T-helper 17 cell (primary cell): ENCODE measurements at regions not wholly inside any gene's neighbourhood (a gene's known extent, or its start where the extent isn't known, plus 50 kb on each side); places are given as distances from the start of the nearest gene placed in this dataset.

Experiments
- ATAC-seq: fragments of 150-1000 bp; cut with Tn5 transposase; 2 replicates; pipeline ENCODE4 v1.10.0; 2021; ENCODE audit warnings: mild to moderate bottlenecking, moderate library complexity
- DNase-seq, 3 donors: peaks; one replicate each; pipeline versions ENCODE4 v3.0.0 to v3.0.0-alpha.2; 2020 to 2021
- H3K9me3 ChIP-seq: one replicate; pipeline ENCODE4 v1.7.0; 2013; ENCODE audit warnings: low read length, mild to moderate bottlenecking; ENCODE audit not compliant: control insufficient read depth, poor library complexity, severe bottlenecking
- H3K27ac Mint-ChIP-seq: one replicate; pipeline ENCODE4 v1.8.0; 2022; ENCODE audit warnings: mild to moderate bottlenecking, moderate library complexity, mixed read lengths
- H3K27me3 Mint-ChIP-seq: one replicate; pipeline ENCODE4 v1.8.0; 2022; ENCODE audit warnings: mixed read lengths
- H3K36me3 Mint-ChIP-seq: one replicate; pipeline ENCODE4 v1.8.0; 2022; ENCODE audit warnings: low read depth, mixed read lengths
- H3K4me1 Mint-ChIP-seq: one replicate; pipeline ENCODE4 v1.8.0; 2022; ENCODE audit warnings: mild to moderate bottlenecking, mixed read lengths
- H3K4me3 Mint-ChIP-seq: one replicate; pipeline ENCODE4 v1.8.0; 2022; ENCODE audit warnings: mild to moderate bottlenecking, moderate library complexity, mixed read lengths

DNA sequence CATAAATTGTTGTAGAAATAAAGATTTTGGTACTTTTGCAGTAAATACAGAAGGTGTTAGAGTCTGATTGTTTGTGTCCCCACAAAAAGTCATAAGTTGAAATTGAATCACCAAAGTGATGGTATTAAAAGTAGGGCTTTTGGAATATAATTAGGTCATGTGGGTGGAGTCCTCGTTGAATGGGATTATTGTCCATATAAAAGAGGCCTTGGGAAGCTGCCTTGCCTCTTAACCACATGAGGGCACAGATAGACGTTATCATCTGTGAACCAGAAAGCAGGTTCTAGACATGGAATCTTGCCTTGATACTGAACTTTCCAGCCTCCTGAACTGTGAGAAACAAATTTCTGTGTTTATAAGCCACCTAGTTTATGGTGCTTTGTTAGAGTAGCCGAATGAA is 186.8 kb downstream of the PRR20E start:
- Mint-ChIP-seq H3K27ac (no peak overlapping the region), H3K4me3 (no peak overlapping the region), H3K36me3 (no peaks in the 10 kb centered on the region), H3K4me1 (no peaks in the 10 kb centered on the region), H3K27me3 (no peaks in the 10 kb centered on the region)
- ATAC-seq (no peak), DNase-seq (no peak)
- no peaks in the 10 kb centered on the region for H3K9me3 ChIP-seq

DNA sequence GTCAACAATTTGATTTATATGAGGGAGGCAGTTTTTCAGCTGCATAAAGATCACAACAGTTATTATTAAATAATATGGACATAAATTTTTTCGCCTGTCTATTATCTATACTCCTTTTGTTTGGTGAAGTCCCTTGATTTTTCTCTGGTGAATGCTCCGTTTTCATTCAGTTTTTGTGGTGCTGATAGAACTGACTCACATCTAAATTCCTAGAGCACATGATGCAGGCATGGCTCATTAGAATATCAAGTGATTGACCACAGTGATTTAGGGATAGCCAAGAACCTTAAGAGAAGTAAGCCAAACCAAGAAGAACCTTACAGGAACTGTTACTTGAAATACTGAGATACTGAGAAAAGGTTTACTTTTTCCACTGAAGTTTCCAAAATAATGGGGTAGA is 208.9 kb downstream of the PRR20E start:
- H3K9me3 ChIP-seq = no peaks in the 10 kb centered on the region
- H3K27me3 Mint-ChIP-seq = no peaks in the 10 kb centered on the region
- H3K27ac Mint-ChIP-seq = no peak overlapping the region
- DNase-seq = no peak
- H3K36me3 Mint-ChIP-seq = no peaks in the 10 kb centered on the region
- no peaks in the 10 kb centered on the region for H3K4me1 Mint-ChIP-seq
- no peak for ATAC-seq
- H3K4me3 Mint-ChIP-seq = no peak overlapping the region

DNA sequence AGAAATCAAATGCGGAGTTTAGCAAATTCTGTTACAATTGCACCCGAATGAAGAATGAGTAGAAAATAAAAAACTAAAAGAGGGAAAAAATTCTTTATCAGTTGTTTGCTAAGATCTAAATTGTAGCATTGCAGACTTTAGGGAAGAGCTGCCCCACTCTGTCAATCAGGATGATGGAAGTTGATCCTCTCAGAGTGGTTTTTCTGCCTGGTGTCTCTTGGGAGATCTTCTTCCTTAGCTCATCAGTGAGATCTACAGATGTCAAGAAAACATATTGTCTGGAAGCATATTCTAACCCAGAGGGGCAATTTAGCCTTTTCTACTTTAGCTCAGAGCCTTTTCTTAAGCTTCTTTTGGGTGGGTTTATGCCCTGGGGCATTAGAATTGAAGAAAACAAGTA is 223.2 kb upstream of the PCDH17 start:
- Mint-ChIP-seq H3K27me3 (no peaks in the 10 kb centered on the region), H3K4me1 (no peaks in the 10 kb centered on the region), H3K36me3 (no peaks in the 10 kb centered on the region), H3K27ac (no peak overlapping the region), H3K4me3 (no peak overlapping the region)
- DNase-seq (no peak), ATAC-seq (no peak)
- H3K9me3 ChIP-seq = no peaks in the 10 kb centered on the region

DNA sequence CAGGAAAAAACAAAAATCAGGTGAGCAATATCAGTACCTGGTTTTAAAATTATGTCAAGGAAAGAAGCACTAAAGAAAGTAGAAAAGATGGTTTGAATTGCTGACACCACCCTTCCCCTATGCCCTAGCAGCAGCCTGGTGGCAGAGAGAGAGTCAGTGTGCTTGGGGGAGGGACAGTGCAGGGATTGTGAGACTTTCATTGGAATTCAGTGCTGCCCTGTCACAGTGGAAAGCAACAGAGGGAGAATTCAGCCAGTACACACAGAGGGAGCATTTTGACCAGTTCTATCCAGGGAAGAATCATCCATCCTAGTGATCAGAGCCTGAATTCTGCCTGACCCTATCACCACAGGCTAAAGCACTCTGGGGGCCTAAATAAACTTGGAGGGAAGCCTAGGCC is 222.4 kb upstream of the PCDH17 start:
- DNase-seq = no peak
- no peaks in the 10 kb centered on the region for H3K9me3 ChIP-seq
- Mint-ChIP-seq H3K27me3 (no peaks in the 10 kb centered on the region), H3K4me3 (no peak overlapping the region), H3K27ac (no peak overlapping the region), H3K36me3 (no peaks in the 10 kb centered on the region), H3K4me1 (no peaks in the 10 kb centered on the region)
- no peak for ATAC-seq

GRCh38 chr13:57409656-57410055 is 221.9 kb upstream of the PCDH17 start:
- Mint-ChIP-seq H3K4me3 (no peak overlapping the region), H3K4me1 (no peaks in the 10 kb centered on the region), H3K27ac (no peak overlapping the region), H3K36me3 (no peaks in the 10 kb centered on the region), H3K27me3 (no peaks in the 10 kb centered on the region)
- DNase-seq = no peak
- no peaks in the 10 kb centered on the region for H3K9me3 ChIP-seq
- ATAC-seq = no peak

GRCh38 chr13:57418067-57418677 is 213.4 kb upstream of the PCDH17 start:
- H3K27me3 Mint-ChIP-seq = no peaks in the 10 kb centered on the region
- H3K4me1 Mint-ChIP-seq = no peaks in the 10 kb centered on the region
- no peak for DNase-seq
- no peak overlapping the region for H3K4me3 Mint-ChIP-seq
- H3K36me3 Mint-ChIP-seq = no peaks in the 10 kb centered on the region
- no peak for ATAC-seq
- no peaks in the 10 kb centered on the region for H3K9me3 ChIP-seq
- no peak overlapping the region for H3K27ac Mint-ChIP-seq

- Mint-ChIP-seq H3K27ac (no peak overlapping the region), H3K36me3 (no peaks in the 10 kb centered on the region), H3K27me3 (no peaks in the 10 kb centered on the region), H3K4me3 (no peak overlapping the region), H3K4me1 (no peaks in the 10 kb centered on the region)
- no peak for ATAC-seq
- no peak for DNase-seq
- H3K9me3 ChIP-seq = no peaks in the 10 kb centered on the region
Observed at GRCh38 chr13:57424379-57424778, 207.2 kb upstream of the PCDH17 start.

DNA sequence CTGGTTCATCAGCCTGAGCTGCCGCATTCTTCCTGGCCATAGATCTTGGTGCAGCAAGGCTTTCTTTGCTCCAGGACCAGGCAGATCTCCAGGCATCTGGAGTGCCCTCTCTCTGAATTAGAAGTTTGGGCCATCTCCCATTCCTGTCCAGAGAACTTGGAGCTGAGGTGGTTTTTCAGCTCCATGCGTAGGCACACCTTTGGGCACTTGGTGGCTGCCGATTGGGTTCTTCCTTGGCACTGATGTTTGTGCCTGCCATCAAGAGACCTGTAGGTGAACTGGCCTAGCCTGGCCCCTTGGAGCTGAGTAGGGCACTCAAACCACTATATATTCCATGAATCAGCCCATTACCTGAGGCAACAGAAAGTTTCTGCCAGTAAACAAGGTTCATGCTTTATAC is 206.0 kb upstream of the PCDH17 start:
- no peak for ATAC-seq
- no peak overlapping the region for H3K27ac Mint-ChIP-seq
- no peaks in the 10 kb centered on the region for H3K36me3 Mint-ChIP-seq

GRCh38 chr13:57437587-57437986 is 194.0 kb upstream of the PCDH17 start:
- H3K4me3 Mint-ChIP-seq = no peak overlapping the region
- no peaks in the 10 kb centered on the region for H3K27me3 Mint-ChIP-seq
- ATAC-seq (no peak), DNase-seq (no peak)
- no peaks in the 10 kb centered on the region for H3K4me1 Mint-ChIP-seq
- no peaks in the 10 kb centered on the region for H3K36me3 Mint-ChIP-seq
- no peaks in the 10 kb centered on the region for H3K9me3 ChIP-seq
- no peak overlapping the region for H3K27ac Mint-ChIP-seq

More for the DNA sequence above, 206.0 kb upstream of the PCDH17 start:
- H3K9me3 ChIP-seq = no peaks in the 10 kb centered on the region
- no peaks in the 10 kb centered on the region for H3K27me3 Mint-ChIP-seq
- DNase-seq = no peak
- no peaks in the 10 kb centered on the region for H3K4me1 Mint-ChIP-seq
- no peak overlapping the region for H3K4me3 Mint-ChIP-seq

DNA sequence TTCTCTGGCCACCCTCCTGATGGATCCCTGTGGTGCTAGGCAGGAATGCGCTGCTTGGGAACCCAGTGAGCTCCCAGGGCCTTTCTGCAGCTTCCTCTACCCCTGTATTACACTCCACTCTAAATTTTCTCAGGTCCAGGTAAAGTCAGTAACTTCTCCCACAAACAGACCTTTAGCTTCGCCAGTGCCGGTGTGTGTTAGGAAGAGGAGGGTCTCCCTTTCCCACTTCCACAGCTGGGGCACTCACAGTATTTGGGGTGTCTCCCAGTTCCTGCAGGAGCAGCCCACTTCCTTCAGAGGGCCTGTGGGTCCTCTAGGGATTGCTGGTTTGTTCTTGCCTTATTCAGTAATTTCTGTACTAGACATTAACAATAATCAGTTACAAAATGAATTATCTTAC is 193.5 kb upstream of the PCDH17 start:
- Mint-ChIP-seq H3K4me3 (no peak overlapping the region), H3K4me1 (no peaks in the 10 kb centered on the region), H3K27ac (no peak overlapping the region), H3K36me3 (no peaks in the 10 kb centered on the region), H3K27me3 (no peaks in the 10 kb centered on the region)
- ATAC-seq = no peak
- DNase-seq = no peak
- H3K9me3 ChIP-seq = no peaks in the 10 kb centered on the region

GRCh38 chr13:57443494-57443893 is 188.1 kb upstream of the PCDH17 start:
- no peaks in the 10 kb centered on the region for H3K36me3 Mint-ChIP-seq
- no peak overlapping the region for H3K4me3 Mint-ChIP-seq
- H3K9me3 ChIP-seq = no peaks in the 10 kb centered on the region
- ATAC-seq = no peak
- H3K4me1 Mint-ChIP-seq = no peaks in the 10 kb centered on the region
- no peak for DNase-seq
- H3K27me3 Mint-ChIP-seq = no peaks in the 10 kb centered on the region
- no peak overlapping the region for H3K27ac Mint-ChIP-seq

GRCh38 chr13:57450356-57450755 is 181.2 kb upstream of the PCDH17 start:
- H3K9me3 ChIP-seq = no peaks in the 10 kb centered on the region
- DNase-seq (no peak), ATAC-seq (no peak)
- Mint-ChIP-seq H3K27ac (no peak overlapping the region), H3K27me3 (no peaks in the 10 kb centered on the region), H3K4me3 (no peak overlapping the region), H3K4me1 (no peaks in the 10 kb centered on the region), H3K36me3 (no peaks in the 10 kb centered on the region)

DNA sequence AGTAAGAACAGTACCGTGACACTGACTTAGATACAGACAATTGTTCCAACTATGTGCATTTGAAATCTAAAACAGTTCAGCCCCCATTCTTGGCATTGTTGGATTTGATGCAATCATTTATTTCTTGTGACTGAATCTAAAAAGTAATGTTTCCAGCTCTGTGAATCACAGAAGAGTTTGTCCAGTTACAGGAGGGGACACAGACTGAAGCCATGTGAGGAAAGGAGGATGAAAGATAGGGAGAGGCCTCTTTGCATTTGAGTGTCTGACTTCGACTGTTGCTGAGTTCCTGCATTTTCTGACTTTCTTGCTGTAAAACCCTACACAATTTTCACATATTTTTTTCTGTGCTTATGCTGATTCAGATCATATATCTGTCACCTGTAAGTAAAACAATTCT is 179.3 kb upstream of the PCDH17 start:
- ATAC-seq (no peak), DNase-seq (no peak)
- H3K4me1 Mint-ChIP-seq = no peaks in the 10 kb centered on the region
- no peaks in the 10 kb centered on the region for H3K9me3 ChIP-seq
- H3K27me3 Mint-ChIP-seq = no peaks in the 10 kb centered on the region
- no peak overlapping the region for H3K27ac Mint-ChIP-seq
- no peak overlapping the region for H3K4me3 Mint-ChIP-seq
- no peaks in the 10 kb centered on the region for H3K36me3 Mint-ChIP-seq

DNA sequence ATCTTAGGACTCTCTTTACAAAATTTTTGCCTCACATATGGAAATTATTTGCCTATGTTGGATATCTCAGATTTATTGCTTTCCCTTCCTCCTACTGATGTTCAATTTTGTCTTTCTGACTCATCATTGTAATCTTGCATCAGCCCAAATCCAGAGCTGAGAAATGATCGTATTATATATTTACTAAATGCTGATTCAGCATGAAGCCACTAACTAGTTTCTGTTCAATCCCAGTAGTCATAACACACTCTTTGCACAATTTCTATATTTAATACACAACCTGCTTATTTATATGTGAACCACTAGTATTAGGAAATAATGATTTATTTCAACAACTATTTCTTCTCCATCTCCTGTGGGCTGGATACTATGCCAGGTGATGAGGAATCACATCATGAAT is 161.1 kb upstream of the PCDH17 start:
- no peak for DNase-seq
- Mint-ChIP-seq H3K27ac (no peak overlapping the region), H3K4me1 (no peaks in the 10 kb centered on the region), H3K36me3 (no peaks in the 10 kb centered on the region), H3K4me3 (no peak overlapping the region), H3K27me3 (no peaks in the 10 kb centered on the region)
- H3K9me3 ChIP-seq = peaks cover 2% of the 10 kb centered on the region
- no peak for ATAC-seq
